Right lobe of liver (tissue), 6 donors: ENCODE measurements at regions not wholly inside any gene's neighbourhood (a gene's known extent, or its start where the extent isn't known, plus 50 kb on each side); places are given as distances from the start of the nearest gene placed in this dataset.

Source experiments
- ATAC-seq, 4 donors: fragments of 200-7000 bp; cut with Tn5 transposase; one replicate each; pipeline ENCODE4 v1.9.1; 2020; ENCODE audit warnings: mild to moderate bottlenecking in 4 of 4, moderate library complexity in 4 of 4
- DNase-seq, 3 donors: peaks; one replicate each; pipeline ENCODE4 v3.0.0-alpha.2; 2020
- H3K27ac ChIP-seq, 3 donors: fragments of 200-600 bp; one replicate each; pipeline ENCODE4 v1.8.0; 2022
- H3K27me3 ChIP-seq, 2 donors: fragments of 200-600 bp; one replicate each; pipeline ENCODE4 v1.8.0; 2022
- H3K36me3 ChIP-seq, 4 donors: fragments of 200-600 bp; sonication (generic) in 1 of 4; one replicate each; pipeline versions ENCODE4 v1.5.1 to v1.8.0; 2017 to 2022; ENCODE audit warnings: control low read depth in 1 of 4
- H3K4me1 ChIP-seq, 4 donors: fragments of 200-600 bp; sonication (generic) in 1 of 4; one replicate each; pipeline versions ENCODE4 v1.5.1 to v1.8.0; 2017 to 2022; ENCODE audit warnings: control low read depth in 1 of 4
- H3K4me3 ChIP-seq, 3 donors: fragments of 200-600 bp; one replicate each; pipeline ENCODE4 v1.8.0; 2022
- H3K9me3 ChIP-seq, 4 donors: fragments of 200-600 bp; sonication (generic) in 1 of 4; one replicate each; pipeline versions ENCODE4 v1.5.1 to v1.8.0; 2017 to 2022; ENCODE audit warnings: control low read depth in 1 of 4
- POLR2A ChIP-seq: fragments of 450-650 bp; IDR thresholded peaks from one replicate; pipeline ENCODE4 v1.6.1; 2017; ENCODE audit warnings: antibody characterized with exemption, mild to moderate bottlenecking
- WGBS: methylation state at CpG from one replicate; pipeline ENCODE4 v1.1.6; 2018; ENCODE audit warnings: low coverage, low lambda C conversion rate; ENCODE audit not compliant: insufficient coverage; ENCODE audit errors: missing lambda C conversion rate; 5-methylcytosine and 5-hydroxymethylcytosine counted together
- intact Hi-C, 2 donors: fragments of 100-400 bp; cut with DNase I; formaldehyde crosslinking; loops; one replicate each; pipeline versions ENCODE4 v1.11.2 to v1.14.1; 2022
- TF ChIP-seq, protein P1 (sequence below), 4 donors: fragments of 200-600 bp in 3 of 4; fragments of 450-650 bp in 1 of 4; IDR thresholded peaks; one replicate each; pipeline versions ENCODE4 v1.5.1 to v1.8.0; 2016 to 2022; ENCODE audit warnings: antibody characterized with exemption in 4 of 4, mild to moderate bottlenecking in 2 of 4
- donor health status: DM: no; HTN: yes; CAD: no.
- donor health status: DM: no; HTN: no; CAD: no.
- donor health status: DM: no; HTN: no; CAD: no.
- donor health status: DM: no; HTN: yes; CAD: no.
- donor health status: DM: no; HTN: yes; CAD: no.

GRCh38 chrX:40153345-40154249, 55.8 kb upstream of the BCOR start:
- TF ChIP-seq POLR2A, result no peak
- TF ChIP-seq, protein P1, sequence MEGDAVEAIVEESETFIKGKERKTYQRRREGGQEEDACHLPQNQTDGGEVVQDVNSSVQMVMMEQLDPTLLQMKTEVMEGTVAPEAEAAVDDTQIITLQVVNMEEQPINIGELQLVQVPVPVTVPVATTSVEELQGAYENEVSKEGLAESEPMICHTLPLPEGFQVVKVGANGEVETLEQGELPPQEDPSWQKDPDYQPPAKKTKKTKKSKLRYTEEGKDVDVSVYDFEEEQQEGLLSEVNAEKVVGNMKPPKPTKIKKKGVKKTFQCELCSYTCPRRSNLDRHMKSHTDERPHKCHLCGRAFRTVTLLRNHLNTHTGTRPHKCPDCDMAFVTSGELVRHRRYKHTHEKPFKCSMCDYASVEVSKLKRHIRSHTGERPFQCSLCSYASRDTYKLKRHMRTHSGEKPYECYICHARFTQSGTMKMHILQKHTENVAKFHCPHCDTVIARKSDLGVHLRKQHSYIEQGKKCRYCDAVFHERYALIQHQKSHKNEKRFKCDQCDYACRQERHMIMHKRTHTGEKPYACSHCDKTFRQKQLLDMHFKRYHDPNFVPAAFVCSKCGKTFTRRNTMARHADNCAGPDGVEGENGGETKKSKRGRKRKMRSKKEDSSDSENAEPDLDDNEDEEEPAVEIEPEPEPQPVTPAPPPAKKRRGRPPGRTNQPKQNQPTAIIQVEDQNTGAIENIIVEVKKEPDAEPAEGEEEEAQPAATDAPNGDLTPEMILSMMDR (IDR thresholded peaks at IDR 0.05), result peak in 3 of 4 donors; percentile 5 to 21 (median 13)
- peak overlapping the region in 2 of 3 donors; percentile 10 to 86 for H3K27ac ChIP-seq
- peak overlapping the region; percentile 27 to 47 (median 46) for H3K4me3 ChIP-seq
- 6% methylated on average over 27 of the region's 70 CpGs for WGBS
- DNase-seq (peak in 2 of 3 donors; percentile 58 to 64), ATAC-seq (peak in 3 of 4 donors; percentile 13 to 17 (median 15))
- no peaks in the 10 kb centered on the region for H3K27me3 ChIP-seq
- intact Hi-C loops, result loop anchor here (5.0 to 10.0 kb wide), 2 partner anchors 46 to 49 kb away; no protein-coding TSS in a partner anchor
- peaks cover 0 to 12% (median 3%) of the 10 kb centered on the region in 4 donors for H3K4me1 ChIP-seq
- H3K36me3 ChIP-seq, result no peaks in the 10 kb centered on the region
- no peaks in the 10 kb centered on the region for H3K9me3 ChIP-seq

- H3K27ac ChIP-seq, result peak overlapping the region in 2 of 3 donors; percentile 10 to 86
- H3K9me3 ChIP-seq, result no peaks in the 10 kb centered on the region
- peak overlapping the region; percentile 27 to 47 (median 46) for H3K4me3 ChIP-seq
- peaks cover 0 to 12% (median 3%) of the 10 kb centered on the region in 4 donors for H3K4me1 ChIP-seq
- ATAC-seq (peak; percentile 49 to 65 (median 60)), DNase-seq (peak; percentile 65 to 83 (median 82))
- TF ChIP-seq, protein P1 (IDR thresholded peaks at IDR 0.05), result no peak
- TF ChIP-seq POLR2A, result no peak
- intact Hi-C loops, result loop anchor here (5.0 to 10.0 kb wide), 2 partner anchors 46 to 48 kb away; no protein-coding TSS in a partner anchor
- H3K36me3 ChIP-seq, result no peaks in the 10 kb centered on the region
- WGBS, result 4% methylated on average over 27 of the region's 47 CpGs
- H3K27me3 ChIP-seq, result no peaks in the 10 kb centered on the region
Measured at GRCh38 chrX:40152741-40153344, 55.1 kb upstream of the BCOR start.

DNA sequence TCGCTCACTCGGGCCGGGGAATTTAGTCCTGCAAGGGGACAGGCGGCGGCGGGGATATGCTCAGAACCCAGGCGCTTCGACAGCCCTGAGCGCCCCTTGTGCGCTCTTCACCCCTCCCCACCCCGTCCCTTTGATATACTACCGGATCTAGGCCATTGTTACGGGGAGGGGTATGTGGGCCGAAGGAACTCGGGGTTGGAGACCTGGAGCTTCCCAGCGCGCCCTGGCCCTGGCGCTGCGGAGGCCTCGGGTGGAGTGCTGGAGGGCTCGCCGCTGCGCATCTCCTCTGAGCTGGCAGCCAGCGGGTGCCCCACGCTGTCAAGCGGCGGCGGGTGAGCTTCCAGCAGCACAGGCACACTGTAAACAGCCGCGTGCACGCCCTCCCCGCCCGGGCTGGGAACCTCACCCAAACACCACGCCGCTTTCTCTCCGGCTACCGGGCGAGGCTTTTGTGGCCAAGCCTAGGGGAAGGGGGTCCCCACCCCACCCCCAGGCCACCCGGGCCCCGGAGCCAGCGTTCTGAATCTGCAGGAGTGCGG, 54.5 kb upstream of the BCOR start:
- H3K4me3 ChIP-seq, result peak overlapping the region; percentile 27 to 47 (median 46)
- peaks cover 0 to 12% (median 2%) of the 10 kb centered on the region in 4 donors for H3K4me1 ChIP-seq
- ATAC-seq (peak; percentile 29 to 49 (median 43)), DNase-seq (peak; percentile 56 to 72 (median 69))
- H3K27ac ChIP-seq, result peak overlapping the region in 2 of 3 donors; percentile 10 to 86
- no peaks in the 10 kb centered on the region for H3K36me3 ChIP-seq
- no peaks in the 10 kb centered on the region for H3K27me3 ChIP-seq
- TF ChIP-seq, protein P1 (IDR thresholded peaks at IDR 0.05), result no peak
- no peak for TF ChIP-seq POLR2A
- 28% methylated on average over 25 of the region's 42 CpGs for WGBS
- intact Hi-C loops, result loop anchor here (5.0 to 10.0 kb wide), 2 partner anchors 45 to 47 kb away; no protein-coding TSS in a partner anchor
- H3K9me3 ChIP-seq, result no peaks in the 10 kb centered on the region
